ENCODE measurements at regions not wholly inside any gene's neighbourhood (a gene's known extent, or its start where the extent isn't known, plus 50 kb on each side); places are given as distances from the start of the nearest gene placed in this dataset.
A peak's percentile ranks its signal among the peaks of the same experiment; 100 is the strongest.
"Not testable (repeated sequence)": the region's sequence is repeated elsewhere in the genome, so short reads cannot be mapped to it uniquely, and the experiment has no call there.

GRCh38 chr9:72453797-72454196 lies 67.6 kb upstream of the TMC1 start:
- H3K4me3 Mint-ChIP-seq, result no peak overlapping the region
- peaks cover 9% of the 10 kb centered on the region for H3K4me1 Mint-ChIP-seq (ENCODE audit: low read depth)
- H3K9me3 Mint-ChIP-seq, result no peaks in the 10 kb centered on the region
- no peaks in the 10 kb centered on the region for H3K27me3 Mint-ChIP-seq (ENCODE audit: insufficient read depth)
- TF ChIP-seq CTCF (IDR thresholded peaks at IDR 0.05), result no peak
- no peak overlapping the region for H3K27ac Mint-ChIP-seq
- no peak for DNase-seq
- H3K36me3 Mint-ChIP-seq (ENCODE audit: low read depth), result no peaks in the 10 kb centered on the region

GRCh38 chr9:72446241-72446640 lies 75.2 kb upstream of the TMC1 start:
- H3K4me1 Mint-ChIP-seq (ENCODE audit: low read depth), result peaks cover 64% of the 10 kb centered on the region
- not testable (repeated sequence) for H3K4me3 Mint-ChIP-seq; DNase-seq; H3K9me3 Mint-ChIP-seq; H3K36me3 Mint-ChIP-seq (ENCODE audit: low read depth); H3K27me3 Mint-ChIP-seq (ENCODE audit: insufficient read depth); H3K27ac Mint-ChIP-seq

- Mint-ChIP-seq H3K9me3 (no peaks in the 10 kb centered on the region), H3K36me3 (ENCODE audit: low read depth) (no peaks in the 10 kb centered on the region), H3K4me1 (ENCODE audit: low read depth) (peaks cover 72% of the 10 kb centered on the region), H3K27ac (peak overlapping the region; percentile 23), H3K4me3 (no peak overlapping the region), H3K27me3 (ENCODE audit: insufficient read depth) (no peaks in the 10 kb centered on the region; the same call in 1 of the 2 replicates)
- DNase-seq, result no peak
- no peak for TF ChIP-seq CTCF (IDR thresholded peaks at IDR 0.05)
Measured at GRCh38 chr9:72445306-72445995, 76.0 kb upstream of the TMC1 start.

- no peak for TF ChIP-seq CTCF (IDR thresholded peaks at IDR 0.05)
- Mint-ChIP-seq H3K4me1 (ENCODE audit: low read depth) (peaks cover 79% of the 10 kb centered on the region), H3K27ac (peak overlapping the region; percentile 89), H3K27me3 (ENCODE audit: insufficient read depth) (no peaks in the 10 kb centered on the region; the same call in none of the 2 replicates), H3K36me3 (ENCODE audit: low read depth) (no peaks in the 10 kb centered on the region), H3K4me3 (no peak overlapping the region), H3K9me3 (no peaks in the 10 kb centered on the region)
- no peak for DNase-seq
Measured at GRCh38 chr9:72444435-72444834, 77.0 kb upstream of the TMC1 start.

GRCh38 chr9:72443855-72444254 lies 77.6 kb upstream of the TMC1 start:
- peak; percentile 22; the same call in 1 of the 2 replicates for TF ChIP-seq CTCF (IDR thresholded peaks at IDR 0.05)
- H3K36me3 Mint-ChIP-seq (ENCODE audit: low read depth), result no peaks in the 10 kb centered on the region
- peaks cover 79% of the 10 kb centered on the region for H3K4me1 Mint-ChIP-seq (ENCODE audit: low read depth)
- no peaks in the 10 kb centered on the region; the same call in none of the 2 replicates for H3K27me3 Mint-ChIP-seq (ENCODE audit: insufficient read depth)
- peak overlapping the region; percentile 89 for H3K27ac Mint-ChIP-seq
- H3K4me3 Mint-ChIP-seq, result peak overlapping the region; percentile 36; the same call in 1 of the 2 replicates
- no peaks in the 10 kb centered on the region for H3K9me3 Mint-ChIP-seq
- DNase-seq, result no peak

- Mint-ChIP-seq H3K4me3 (peak overlapping the region; percentile 61), H3K9me3 (no peaks in the 10 kb centered on the region), H3K36me3 (ENCODE audit: low read depth) (no peaks in the 10 kb centered on the region), H3K4me1 (ENCODE audit: low read depth) (peaks cover 83% of the 10 kb centered on the region), H3K27me3 (ENCODE audit: insufficient read depth) (no peaks in the 10 kb centered on the region; the same call in none of the 2 replicates), H3K27ac (peak overlapping the region; percentile 89)
- no peak for TF ChIP-seq CTCF (IDR thresholded peaks at IDR 0.05)
- peak; percentile 84 for DNase-seq
Measured at GRCh38 chr9:72441848-72442607, 77.0 kb upstream of the ZFAND5 start.
